H1 (cell line): ENCODE measurements at regions not wholly inside any gene's neighbourhood (a gene's known extent, or its start where the extent isn't known, plus 50 kb on each side); places are given as distances from the start of the nearest gene placed in this dataset.

ENCODE experiments used
- CTCF ChIA-PET: fragments of 300-600 bp; sonication (Branson Sonifier 250); formaldehyde crosslinking; loops from one replicate; lab custom pipeline; 2021; ENCODE audit not compliant: partially characterized antibody; lab: Charles Lee
- POLR2A ChIA-PET: fragments of 300-600 bp; sonication (Branson Sonifier 250); formaldehyde crosslinking; loops from one replicate; lab custom pipeline; 2021; ENCODE audit warnings: inconsistent platforms; ENCODE audit not compliant: partially characterized antibody; lab: Charles Lee
- DNase-seq, 2 experiments: peaks; one replicate each; pipeline versions ENCODE4 v3.0.0 to v3.0.0-alpha.2; 2010 to 2022; ENCODE audit warnings: low spot score in 2 of 2, low read depth in 1 of 2, mixed read lengths in 1 of 2
- FAIRE-seq: peaks from 2 replicates; lab custom pipeline; 2011; peaks lifted over from hg19 to GRCh38; lab: Jason Lieb, UNC
- H2AFZ ChIP-seq: 2 replicates; pipeline ENCODE4 v1.8.1; 2012; ENCODE audit warnings: low read length, inconsistent platforms
- H2AK5ac ChIP-seq: 2 replicates; pipeline ENCODE4 v1.6.1; 2013; ENCODE audit warnings: low read depth, low read length
- H2BK120ac ChIP-seq: replicated peaks from 2 replicates; pipeline ENCODE3; 2013; ENCODE audit warnings: low read depth, low read length, inconsistent platforms
- H2BK12ac ChIP-seq: 2 replicates; pipeline ENCODE4 v1.6.1; 2013; ENCODE audit warnings: low read depth, low read length
- H2BK15ac ChIP-seq: 2 replicates; pipeline ENCODE4 v1.6.1; 2013; ENCODE audit warnings: low read length
- H2BK20ac ChIP-seq: 2 replicates; pipeline ENCODE4 v1.6.1; 2013; ENCODE audit warnings: low read length
- H2BK5ac ChIP-seq: 2 replicates; pipeline ENCODE4 v1.6.1; 2013; ENCODE audit warnings: low read depth, low read length
- H3K14ac ChIP-seq: 2 replicates; pipeline ENCODE4 v1.6.1; 2013; ENCODE audit warnings: inconsistent platforms; ENCODE audit not compliant: insufficient read length
- H3K18ac ChIP-seq: 2 replicates; pipeline ENCODE4 v1.6.1; 2013; ENCODE audit warnings: low read length; ENCODE audit errors: extremely low read depth
- H3K23ac ChIP-seq: 2 replicates; pipeline ENCODE4 v1.6.1; 2013; ENCODE audit warnings: inconsistent platforms; ENCODE audit not compliant: insufficient read length
- H3K23me2 ChIP-seq: 2 replicates; pipeline ENCODE4 v1.6.1; 2013; ENCODE audit warnings: low read depth, low read length
- H3K27ac ChIP-seq: 2 replicates; pipeline ENCODE4 v1.6.1; 2011; ENCODE audit warnings: low read depth, low read length, inconsistent platforms
- H3K27me3 ChIP-seq, 4 experiments: replicated peaks in 1 of 4; 1 replicate in 1 of 4; 2 replicates in 3 of 4; pipeline versions ENCODE4 v1.6.1 to v1.8.1; 2011 to 2013; ENCODE audit warnings: low read length in 3 of 4, mild to moderate bottlenecking in 3 of 4, inconsistent platforms in 2 of 4, mixed read lengths in 2 of 4, moderate library complexity in 1 of 4; ENCODE audit not compliant: control insufficient read depth in 3 of 4, insufficient read depth in 3 of 4; ENCODE audit errors: extremely low read depth in 1 of 4
- H3K36me3 ChIP-seq, 4 experiments: 2 replicates each; pipeline versions ENCODE4 v1.6.1 to v1.8.1; 2011 to 2013; ENCODE audit warnings: mild to moderate bottlenecking in 4 of 4, low read length in 3 of 4, moderate library complexity in 2 of 4, control low read depth in 1 of 4, inconsistent platforms in 1 of 4; ENCODE audit not compliant: insufficient read depth in 4 of 4, control insufficient read depth in 2 of 4
- H3K4ac ChIP-seq: replicated peaks from 2 replicates; pipeline ENCODE3; 2013; ENCODE audit warnings: low read length, low read depth, mixed read lengths, inconsistent platforms; ENCODE audit not compliant: insufficient read length
- H3K4me1 ChIP-seq, 4 experiments: replicated peaks in 1 of 4; 1 replicate in 1 of 4; 2 replicates in 3 of 4; pipeline versions ENCODE4 v1.6.1 to v1.8.1; 2011 to 2013; ENCODE audit warnings: low read length in 3 of 4, inconsistent platforms in 2 of 4, mixed read lengths in 1 of 4; ENCODE audit not compliant: insufficient read depth in 4 of 4, control insufficient read depth in 3 of 4
- H3K4me2 ChIP-seq, 2 experiments: 2 replicates each; pipeline versions ENCODE4 v1.6.1 to v1.8.1; 2011 to 2013; ENCODE audit warnings: low read depth in 2 of 2, low read length in 2 of 2, control low read depth in 1 of 2, inconsistent platforms in 1 of 2, mild to moderate bottlenecking in 1 of 2; ENCODE audit not compliant: insufficient read depth in 1 of 2
- H3K4me3 ChIP-seq, 4 experiments: fragments of 200-600, 300-600 bp in 1 of 4; sonication (generic), shearing (Covaris generic), sonication (Bioruptor Twin) in 1 of 4; 2 replicates each; pipeline versions ENCODE4 v1.5.1 to v1.8.1; 2011 to 2016; ENCODE audit warnings: low read length in 4 of 4, low read depth in 3 of 4, control low read depth in 2 of 4, inconsistent platforms in 2 of 4, mild to moderate bottlenecking in 2 of 4, mixed read lengths in 1 of 4, moderate library complexity in 1 of 4; ENCODE audit not compliant: insufficient read depth in 2 of 4; ENCODE audit errors: extremely low read depth in 1 of 4
- H3K56ac ChIP-seq: replicated peaks from 2 replicates; pipeline ENCODE3; 2013; ENCODE audit warnings: low read depth, mild to moderate bottlenecking, mixed read lengths, low read length, inconsistent platforms; ENCODE audit not compliant: insufficient read length
- H3K79me1 ChIP-seq: 2 replicates; pipeline ENCODE4 v1.6.1; 2013; ENCODE audit warnings: low read depth, low read length, control low read depth
- H3K79me2 ChIP-seq, 2 experiments: 2 replicates each; pipeline versions ENCODE4 v1.6.1 to v1.8.1; 2012 to 2013; ENCODE audit warnings: low read length in 2 of 2, mild to moderate bottlenecking in 2 of 2, inconsistent platforms in 1 of 2; ENCODE audit not compliant: insufficient read depth in 2 of 2, control insufficient read depth in 1 of 2
- H3K9ac ChIP-seq, 4 experiments: replicated peaks in 1 of 4; 1 replicate in 1 of 4; 2 replicates in 3 of 4; pipeline versions ENCODE4 v1.6.1 to v1.8.1; 2011 to 2013; ENCODE audit warnings: low read depth in 3 of 4, low read length in 3 of 4, control low read depth in 2 of 4, mild to moderate bottlenecking in 2 of 4, moderate library complexity in 2 of 4, inconsistent platforms in 1 of 4; ENCODE audit errors: extremely low read depth in 1 of 4
- H3K9me3 ChIP-seq, 2 experiments: 2 replicates each; pipeline versions ENCODE4 v1.6.1 to v1.8.1; 2012 to 2013; ENCODE audit warnings: mild to moderate bottlenecking in 2 of 2, moderate library complexity in 2 of 2, control low read depth in 1 of 2, inconsistent platforms in 1 of 2, low read depth in 1 of 2, low read length in 1 of 2, mixed read lengths in 1 of 2; ENCODE audit not compliant: insufficient read depth in 2 of 2
- H4K20me1 ChIP-seq, 2 experiments: replicated peaks in 1 of 2; 2 replicates each; pipeline versions ENCODE3 to v1.8.1; 2011 to 2013; ENCODE audit warnings: inconsistent platforms in 2 of 2, low read length in 2 of 2, mild to moderate bottlenecking in 1 of 2; ENCODE audit not compliant: insufficient read depth in 2 of 2, control insufficient read depth in 1 of 2
- H4K5ac ChIP-seq: 2 replicates; pipeline ENCODE4 v1.6.1; 2013; ENCODE audit warnings: low read length, low read depth, mixed read lengths, inconsistent platforms; ENCODE audit not compliant: insufficient read length
- H4K8ac ChIP-seq: 2 replicates; pipeline ENCODE4 v1.8.0; 2013; ENCODE audit warnings: mild to moderate bottlenecking, moderate library complexity, low read length, inconsistent platforms; ENCODE audit not compliant: insufficient read depth; ENCODE audit errors: extremely low read depth
- H4K91ac ChIP-seq: replicated peaks from 2 replicates; pipeline ENCODE3; 2013; ENCODE audit warnings: low read length, mixed read lengths, inconsistent platforms; ENCODE audit not compliant: insufficient read length
- BCL11A ChIP-seq, 2 experiments: IDR thresholded peaks; one replicate each; pipeline ENCODE4 v1.6.1; 2011; ENCODE audit warnings: low read depth in 2 of 2, low read length in 2 of 2, mild to moderate bottlenecking in 2 of 2
- BRCA1 ChIP-seq: IDR thresholded peaks from 2 replicates; pipeline ENCODE4 v1.6.1; 2012; ENCODE audit warnings: low read depth, low read length, improper control_type of control experiment
- CBX8 ChIP-seq: fragments of 300-800, 300-1000 bp; sonication (generic); IDR thresholded peaks from 2 replicates; pipeline ENCODE4 v1.7.1; 2016; ENCODE audit warnings: low read depth, low read length, borderline replicate concordance
- CHD2 ChIP-seq: IDR thresholded peaks from 2 replicates; pipeline ENCODE4 v1.6.1; 2012; ENCODE audit warnings: low read length, improper control_type of control experiment
- FOSL1 ChIP-seq: IDR thresholded peaks from 2 replicates; pipeline ENCODE4 v1.6.1; 2011; ENCODE audit warnings: mild to moderate bottlenecking, low read depth, low read length, moderate library complexity; ENCODE audit not compliant: insufficient read depth
- GABPA ChIP-seq: IDR thresholded peaks from 2 replicates; pipeline ENCODE4 v1.6.1; 2011; ENCODE audit warnings: mild to moderate bottlenecking, low read length, moderate library complexity, borderline replicate concordance; ENCODE audit not compliant: insufficient read depth
- GTF2F1 ChIP-seq: IDR thresholded peaks from 2 replicates; pipeline ENCODE4 v1.6.1; 2012; ENCODE audit warnings: low read depth, low read length, improper control_type of control experiment, borderline replicate concordance
- MAFK ChIP-seq: IDR thresholded peaks from 2 replicates; pipeline ENCODE4 v1.6.1; 2012; ENCODE audit warnings: low read depth, mild to moderate bottlenecking, improper control_type of control experiment, low read length
- PHF8 ChIP-seq: fragments of 200-600 bp; sonication (generic); conservative IDR thresholded peaks from 2 replicates; pipeline ENCODE4 v1.7.1; 2012; ENCODE audit warnings: low read depth, mild to moderate bottlenecking, inconsistent platforms, low read length, moderate library complexity
- POLR2A ChIP-seq, 2 experiments: IDR thresholded peaks; 1 replicate in 1 of 2; 2 replicates in 1 of 2; pipeline ENCODE4 v1.6.1; 2011; ENCODE audit warnings: low read depth in 2 of 2, low read length in 2 of 2, mild to moderate bottlenecking in 2 of 2; ENCODE audit errors: control extremely low read depth in 1 of 2
- RFX5 ChIP-seq: IDR thresholded peaks from 2 replicates; pipeline ENCODE4 v1.6.1; 2011; ENCODE audit warnings: low read depth, low read length, improper control_type of control experiment, borderline replicate concordance
- RXRA ChIP-seq: IDR thresholded peaks from 2 replicates; pipeline ENCODE4 v1.6.1; 2011; ENCODE audit warnings: low read depth, mild to moderate bottlenecking, low read length, moderate library complexity; ENCODE audit not compliant: insufficient read depth
- SAP30 ChIP-seq: fragments of 300-600 bp; sonication (generic); IDR thresholded peaks from 2 replicates; pipeline ENCODE4 v1.7.1; 2012; ENCODE audit warnings: low read length, moderate library complexity, mild to moderate bottlenecking, inconsistent platforms; ENCODE audit not compliant: insufficient read depth, insufficient replicate concordance
- TAF7 ChIP-seq: optimal IDR thresholded peaks from 2 replicates; pipeline ENCODE3; 2011; ENCODE audit warnings: low read depth, mild to moderate bottlenecking, inconsistent platforms, low read length, moderate library complexity, borderline replicate concordance
- TCF12 ChIP-seq: IDR thresholded peaks from 2 replicates; pipeline ENCODE4 v1.6.1; 2011; ENCODE audit warnings: low read depth, mild to moderate bottlenecking, low read length
- YY1 ChIP-seq: IDR thresholded peaks from 2 replicates; pipeline ENCODE4 v1.6.1; 2011; ENCODE audit warnings: low read depth, mild to moderate bottlenecking, low read length
- ZNF274 ChIP-seq: IDR thresholded peaks from 2 replicates; pipeline ENCODE4 v1.7.0; 2012; ENCODE audit warnings: low read length, borderline replicate concordance; ENCODE audit errors: extremely low read depth

DNA sequence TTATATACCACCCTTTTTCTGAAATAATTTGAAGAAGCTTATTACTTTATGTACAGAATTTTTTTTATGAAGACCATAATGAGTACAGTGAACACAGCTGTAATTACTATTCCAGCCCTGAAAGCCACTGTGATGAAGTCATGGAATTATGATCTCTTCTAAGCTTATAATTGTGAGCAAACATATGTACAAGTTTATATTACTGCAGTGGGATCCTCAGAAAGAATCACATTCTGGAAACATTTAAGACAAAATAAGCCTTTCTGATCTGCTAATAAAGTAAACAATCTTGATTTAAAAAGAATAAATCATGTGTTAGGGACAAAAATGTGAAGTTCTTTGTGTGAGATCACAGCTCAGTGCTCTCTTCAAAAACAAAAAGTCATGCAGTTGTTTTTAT lies 560.4 kb downstream of the CD109 start:
- Histone ChIP-seq H2BK15ac (no peak overlapping the region), H3K79me1 (no peaks in the 10 kb centered on the region), H4K20me1 (no peaks in the 10 kb centered on the region), H3K36me3 (no peaks in the 10 kb centered on the region), H2AFZ (no peak overlapping the region), H3K27ac (no peak overlapping the region), H3K9me3 (peaks cover 2 to 11% of the 10 kb centered on the region in 2 experiments; a peak in 1 of 4 replicates), H2BK12ac (no peak overlapping the region), H3K9ac (no peak overlapping the region), H3K4me2 (no peak overlapping the region), H4K8ac (no peak overlapping the region), H3K79me2 (no peaks in the 10 kb centered on the region), H4K91ac (no peak overlapping the region), H2BK5ac (no peak overlapping the region), H3K4me1 (no peaks in the 10 kb centered on the region), H3K4me3 (no peak overlapping the region), H2AK5ac (no peak overlapping the region), H2BK120ac (no peak overlapping the region), H2BK20ac (no peak overlapping the region), H3K14ac (no peak overlapping the region), H3K4ac (no peak overlapping the region), H3K18ac (no peak overlapping the region), H4K5ac (no peak overlapping the region), H3K23me2 (no peaks in the 10 kb centered on the region), H3K27me3 (no peaks in the 10 kb centered on the region), H3K23ac (no peak overlapping the region), H3K56ac (no peak overlapping the region)
- TF ChIP-seq MAFK (no peak), GABPA (no peak), CBX8 (no peak), BCL11A (IDR thresholded peaks at IDR 0.05; ENCODE audit: low read depth in 2 of 2, low read length in 2 of 2) (no peak), FOSL1 (no peak), YY1 (no peak), TCF12 (no peak), POLR2A (IDR thresholded peaks at IDR 0.05; ENCODE audit: control extremely low read depth in 1 of 2, low read depth in 2 of 2, low read length in 2 of 2) (no peak), SAP30 (no peak), ZNF274 (no peak), RXRA (no peak), PHF8 (no peak), RFX5 (no peak), BRCA1 (no peak), CHD2 (no peak), TAF7 (no peak), GTF2F1 (no peak)
- ChIA-PET POLR2A (no interaction called here), CTCF (interaction anchor here (0.7 to 1.1 kb wide), 2 partner anchors 24 to 63 kb away, joined by 3 to 5 read pairs; no protein-coding TSS in a partner anchor)
- DNase-seq (no peak), FAIRE-seq (no peak)
